HL-60 (cell line): ENCODE measurements at regions not wholly inside any gene's neighbourhood (a gene's known extent, or its start where the extent isn't known, plus 50 kb on each side); places are given as distances from the start of the nearest gene placed in this dataset.

Experiments
- DNase-seq, 2 experiments: peaks; one replicate each; pipeline ENCODE4 v3.0.0-alpha.2; 2010 to 2020; ENCODE audit warnings: low read depth in 1 of 2, low spot score in 1 of 2
- H3K27ac ChIP-seq: fragments of 250-450 bp; sonication (Bioruptor Pico); replicated peaks from 2 replicates; pipeline ENCODE4 v1.5.1; 2020; ENCODE audit warnings: mild to moderate bottlenecking, moderate library complexity
- H3K27me3 ChIP-seq: fragments of 250-450 bp; sonication (Bioruptor Pico); 2 replicates; pipeline ENCODE4 v1.5.1; 2021; ENCODE audit warnings: mild to moderate bottlenecking, moderate library complexity; ENCODE audit not compliant: insufficient read depth, poor library complexity, severe bottlenecking
- H3K4me3 ChIP-seq: replicated peaks from 2 replicates; pipeline ENCODE4 v1.5.1; 2011; ENCODE audit warnings: mild to moderate bottlenecking, control low read depth, low read length; ENCODE audit not compliant: insufficient read depth
- CTCF ChIP-seq: IDR thresholded peaks from one replicate; pipeline ENCODE4 v1.5.1; 2011; ENCODE audit warnings: low read length, control low read depth, inconsistent platforms; ENCODE audit not compliant: insufficient read depth
- GABPA ChIP-seq: IDR thresholded peaks from 2 replicates; pipeline ENCODE4 v1.6.1; 2012; ENCODE audit warnings: low read depth
- POLR2AphosphoS5 ChIP-seq: IDR thresholded peaks from 2 replicates; pipeline ENCODE4 v1.6.1; 2012; ENCODE audit warnings: low read depth
- REST ChIP-seq: IDR thresholded peaks from 2 replicates; pipeline ENCODE4 v1.6.1; 2012; ENCODE audit warnings: low read depth; ENCODE audit not compliant: insufficient replicate concordance
- SPI1 ChIP-seq: IDR thresholded peaks from 2 replicates; pipeline ENCODE4 v1.6.1; 2012; ENCODE audit warnings: low read depth, mild to moderate bottlenecking, borderline replicate concordance

DNA sequence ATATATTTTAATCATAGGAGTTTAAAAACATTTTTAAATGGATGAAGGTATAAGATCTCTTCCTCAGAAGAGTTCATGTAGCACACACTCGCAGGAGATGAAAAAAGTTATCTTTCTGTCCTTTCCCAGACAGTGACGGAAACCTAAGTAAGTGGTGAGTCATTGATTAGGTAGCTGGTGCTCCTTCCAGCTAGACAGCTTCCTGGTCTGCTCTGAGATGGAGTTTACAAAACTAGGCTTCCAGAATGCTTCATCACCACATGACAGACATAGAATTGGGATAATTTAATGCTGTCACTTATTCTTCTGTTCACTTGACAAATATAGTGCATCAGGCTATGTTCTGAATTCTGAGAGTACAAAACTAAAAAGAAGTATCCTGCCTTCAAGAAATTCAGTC, 2393.0 kb upstream of the C9orf72 start:
- Histone ChIP-seq H3K27ac (no peak overlapping the region), H3K27me3 (no peaks in the 10 kb centered on the region), H3K4me3 (no peak overlapping the region)
- no peak for TF ChIP-seq POLR2AphosphoS5
- TF ChIP-seq CTCF, result no peak
- no peak for TF ChIP-seq GABPA
- no peak for TF ChIP-seq SPI1
- no peak for TF ChIP-seq REST
- DNase-seq, result no peak

DNA sequence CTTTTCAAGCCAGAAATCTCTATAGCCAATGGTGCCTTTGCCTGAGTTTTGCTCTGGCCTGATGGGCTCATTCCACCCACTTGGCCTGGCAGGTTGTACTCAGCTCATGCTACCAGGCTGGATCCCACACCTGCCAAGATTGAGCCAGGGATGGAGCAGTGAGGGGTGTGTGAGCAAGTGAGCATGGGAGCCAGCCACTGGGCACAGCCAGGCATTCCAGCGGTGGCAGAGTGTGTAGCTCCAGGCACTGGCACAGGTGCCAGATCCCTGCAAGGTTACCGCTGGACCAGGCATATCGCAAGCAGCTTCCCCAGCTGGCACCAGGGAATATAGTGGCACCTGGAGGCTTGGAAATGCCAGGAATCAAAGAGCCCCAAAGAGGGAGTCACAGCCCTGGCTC, 2395.6 kb upstream of the C9orf72 start:
- Histone ChIP-seq H3K27ac (no peak overlapping the region), H3K4me3 (no peak overlapping the region), H3K27me3 (no peaks in the 10 kb centered on the region)
- DNase-seq, result no peak
- TF ChIP-seq SPI1, result no peak
- no peak for TF ChIP-seq POLR2AphosphoS5
- TF ChIP-seq REST, result no peak
- no peak for TF ChIP-seq CTCF
- no peak for TF ChIP-seq GABPA

GRCh38 chr9:29969408-29969807, 2396.1 kb upstream of the C9orf72 start:
- no peak for DNase-seq
- Histone ChIP-seq H3K4me3 (no peak overlapping the region), H3K27ac (no peak overlapping the region), H3K27me3 (no peaks in the 10 kb centered on the region)
- TF ChIP-seq REST, result no peak
- TF ChIP-seq GABPA, result no peak
- no peak for TF ChIP-seq CTCF
- no peak for TF ChIP-seq POLR2AphosphoS5
- no peak for TF ChIP-seq SPI1
